ENCODE measurements at regions not wholly inside any gene's neighbourhood (a gene's known extent, or its start where the extent isn't known, plus 50 kb on each side); places are given as distances from the start of the nearest gene placed in this dataset.
"Not testable (repeated sequence)": the region's sequence is repeated elsewhere in the genome, so short reads cannot be mapped to it uniquely, and the experiment has no call there.

GRCh38 chr7:41401833-41402232 lies 301.1 kb downstream of the INHBA start:
- no peaks in the 10 kb centered on the region for H3K4me1 ChIP-seq (ENCODE audit: control insufficient read depth in 1 of 2, low read depth in 2 of 2)
- no peak overlapping the region for H3K27ac ChIP-seq
- ATAC-seq (ENCODE audit: insufficient number of reproducible peaks, low FRiP score, low read depth), result no peak
- no peak overlapping the region for H3K4me3 ChIP-seq
- no peak for DNase-seq (ENCODE audit: low spot score)
- H3K27me3 ChIP-seq (replicated peaks; ENCODE audit: insufficient read depth), result no peaks in the 10 kb centered on the region
- no peaks in the 10 kb centered on the region for H3K36me3 ChIP-seq
- TF ChIP-seq, protein P1, sequence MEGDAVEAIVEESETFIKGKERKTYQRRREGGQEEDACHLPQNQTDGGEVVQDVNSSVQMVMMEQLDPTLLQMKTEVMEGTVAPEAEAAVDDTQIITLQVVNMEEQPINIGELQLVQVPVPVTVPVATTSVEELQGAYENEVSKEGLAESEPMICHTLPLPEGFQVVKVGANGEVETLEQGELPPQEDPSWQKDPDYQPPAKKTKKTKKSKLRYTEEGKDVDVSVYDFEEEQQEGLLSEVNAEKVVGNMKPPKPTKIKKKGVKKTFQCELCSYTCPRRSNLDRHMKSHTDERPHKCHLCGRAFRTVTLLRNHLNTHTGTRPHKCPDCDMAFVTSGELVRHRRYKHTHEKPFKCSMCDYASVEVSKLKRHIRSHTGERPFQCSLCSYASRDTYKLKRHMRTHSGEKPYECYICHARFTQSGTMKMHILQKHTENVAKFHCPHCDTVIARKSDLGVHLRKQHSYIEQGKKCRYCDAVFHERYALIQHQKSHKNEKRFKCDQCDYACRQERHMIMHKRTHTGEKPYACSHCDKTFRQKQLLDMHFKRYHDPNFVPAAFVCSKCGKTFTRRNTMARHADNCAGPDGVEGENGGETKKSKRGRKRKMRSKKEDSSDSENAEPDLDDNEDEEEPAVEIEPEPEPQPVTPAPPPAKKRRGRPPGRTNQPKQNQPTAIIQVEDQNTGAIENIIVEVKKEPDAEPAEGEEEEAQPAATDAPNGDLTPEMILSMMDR (IDR thresholded peaks at IDR 0.05), result no peak
- H3K9me3 ChIP-seq, result no peaks in the 10 kb centered on the region

DNA sequence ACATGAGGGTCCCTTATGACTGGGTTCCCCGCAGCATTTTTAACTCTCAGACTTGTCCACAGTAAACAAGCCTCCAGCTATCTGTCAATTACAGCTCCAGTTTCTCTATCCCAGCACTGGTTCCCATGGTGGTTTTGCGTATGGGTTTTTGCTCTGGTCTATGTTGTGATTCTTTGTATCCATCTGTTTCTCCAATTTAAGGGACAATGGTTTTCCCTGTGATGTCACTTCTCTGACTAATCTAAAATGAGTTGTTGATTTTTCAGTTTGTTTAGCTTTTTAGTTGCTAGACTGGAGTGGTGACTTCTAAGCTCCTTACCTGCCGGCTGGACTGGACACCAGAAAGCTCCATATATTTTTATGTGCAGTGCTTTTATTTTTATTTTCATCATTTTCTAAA lies 303.7 kb downstream of the INHBA start:
- TF ChIP-seq, protein P1 (IDR thresholded peaks at IDR 0.05), result no peak
- no peaks in the 10 kb centered on the region for H3K4me1 ChIP-seq (ENCODE audit: control insufficient read depth in 1 of 2, low read depth in 2 of 2)
- no peaks in the 10 kb centered on the region for H3K36me3 ChIP-seq
- DNase-seq (ENCODE audit: low spot score) (no peak), ATAC-seq (ENCODE audit: insufficient number of reproducible peaks, low FRiP score, low read depth) (no peak)
- no peak overlapping the region for H3K4me3 ChIP-seq
- H3K9me3 ChIP-seq, result no peaks in the 10 kb centered on the region
- no peak overlapping the region for H3K27ac ChIP-seq
- H3K27me3 ChIP-seq (replicated peaks; ENCODE audit: insufficient read depth), result no peaks in the 10 kb centered on the region

DNA sequence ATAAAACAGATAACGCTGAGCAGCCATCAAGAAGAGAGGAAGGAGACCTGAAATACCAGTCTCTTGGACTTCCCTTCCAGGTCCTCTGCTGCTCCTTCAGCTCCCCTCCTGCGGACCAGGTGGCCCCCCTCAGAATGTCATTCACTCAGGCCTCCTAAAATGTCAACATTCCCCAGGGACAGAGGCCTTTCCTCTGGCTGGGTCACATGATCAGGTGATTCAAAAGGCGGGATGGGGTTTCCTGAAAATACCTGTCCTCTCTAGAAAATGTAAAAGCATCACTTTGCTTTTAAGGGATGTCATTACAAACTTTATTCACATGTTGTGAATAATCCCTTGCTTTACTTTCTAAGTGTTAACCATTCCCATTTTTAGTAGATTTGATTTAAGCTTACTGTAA lies 311.1 kb downstream of the INHBA start:
- DNase-seq (ENCODE audit: low spot score) (no peak), ATAC-seq (ENCODE audit: insufficient number of reproducible peaks, low FRiP score, low read depth) (no peak)
- H3K4me1 ChIP-seq (ENCODE audit: control insufficient read depth in 1 of 2, low read depth in 2 of 2), result no peaks in the 10 kb centered on the region
- no peaks in the 10 kb centered on the region for H3K36me3 ChIP-seq
- H3K9me3 ChIP-seq, result no peaks in the 10 kb centered on the region
- TF ChIP-seq, protein P1 (IDR thresholded peaks at IDR 0.05), result no peak
- H3K4me3 ChIP-seq, result no peak overlapping the region
- no peaks in the 10 kb centered on the region for H3K27me3 ChIP-seq (replicated peaks; ENCODE audit: insufficient read depth)
- no peak overlapping the region for H3K27ac ChIP-seq

- not testable (repeated sequence) for ATAC-seq (ENCODE audit: insufficient number of reproducible peaks, low FRiP score, low read depth); H3K4me1 ChIP-seq (ENCODE audit: control insufficient read depth in 1 of 2, low read depth in 2 of 2); H3K36me3 ChIP-seq; H3K9me3 ChIP-seq; DNase-seq (ENCODE audit: low spot score); H3K4me3 ChIP-seq; H3K27me3 ChIP-seq (replicated peaks; ENCODE audit: insufficient read depth); H3K27ac ChIP-seq
Measured at GRCh38 chr7:41388933-41389332, 314.0 kb downstream of the INHBA start.

- TF ChIP-seq, protein P1 (IDR thresholded peaks at IDR 0.05), result no peak
- ATAC-seq (ENCODE audit: insufficient number of reproducible peaks, low FRiP score, low read depth), result no peak
Measured at GRCh38 chr7:41385996-41386395, 316.9 kb downstream of the INHBA start.

GRCh38 chr7:41384418-41384817 lies 318.5 kb downstream of the INHBA start:
- H3K27me3 ChIP-seq (replicated peaks; ENCODE audit: insufficient read depth), result no peaks in the 10 kb centered on the region

More at GRCh38 chr7:41385996-41386395, 316.9 kb downstream of the INHBA start:
- Histone ChIP-seq H3K27me3 (replicated peaks; ENCODE audit: insufficient read depth) (no peaks in the 10 kb centered on the region), H3K27ac (no peak overlapping the region), H3K36me3 (no peaks in the 10 kb centered on the region), H3K9me3 (no peaks in the 10 kb centered on the region), H3K4me3 (no peak overlapping the region), H3K4me1 (ENCODE audit: control insufficient read depth in 1 of 2, low read depth in 2 of 2) (no peaks in the 10 kb centered on the region)
- DNase-seq (ENCODE audit: low spot score), result no peak

More at GRCh38 chr7:41384418-41384817, 318.5 kb downstream of the INHBA start:
- H3K27ac ChIP-seq, result no peak overlapping the region
- TF ChIP-seq, protein P1 (IDR thresholded peaks at IDR 0.05), result no peak
- H3K36me3 ChIP-seq, result no peaks in the 10 kb centered on the region
- DNase-seq (ENCODE audit: low spot score), result no peak
- ATAC-seq (ENCODE audit: insufficient number of reproducible peaks, low FRiP score, low read depth), result no peak
- H3K4me3 ChIP-seq, result no peak overlapping the region
- H3K4me1 ChIP-seq (ENCODE audit: control insufficient read depth in 1 of 2, low read depth in 2 of 2), result no peaks in the 10 kb centered on the region
- H3K9me3 ChIP-seq, result no peaks in the 10 kb centered on the region
